ENCODE measurements at regions not wholly inside any gene's neighbourhood (a gene's known extent, or its start where the extent isn't known, plus 50 kb on each side); places are given as distances from the start of the nearest gene placed in this dataset.
A peak's percentile ranks its signal among the peaks of the same experiment; 100 is the strongest.

DNA sequence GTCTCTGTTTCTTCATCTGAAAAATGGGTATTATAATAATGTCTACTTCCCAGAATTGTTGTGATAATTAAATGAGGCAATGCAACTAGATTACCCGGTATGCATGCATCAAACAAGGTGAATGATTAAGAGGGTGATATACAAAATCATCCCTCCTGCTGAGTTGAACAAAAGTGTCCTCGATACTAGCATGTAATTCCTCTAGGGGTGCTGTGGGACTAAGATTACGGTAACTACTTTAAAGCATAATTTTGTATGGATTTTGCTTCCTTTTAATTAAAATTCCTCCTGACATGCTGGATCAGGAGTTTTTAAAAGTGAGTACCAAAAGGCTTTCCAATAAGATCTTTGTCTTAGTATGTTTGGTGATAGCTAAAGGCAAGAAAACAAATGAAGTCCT is 98.7 kb upstream of the PRMT6 start:
- DNase-seq (ENCODE audit: low read depth) = no peak
- no peak overlapping the region for H3K4me3 ChIP-seq (ENCODE audit: low read depth, low read length)

DNA sequence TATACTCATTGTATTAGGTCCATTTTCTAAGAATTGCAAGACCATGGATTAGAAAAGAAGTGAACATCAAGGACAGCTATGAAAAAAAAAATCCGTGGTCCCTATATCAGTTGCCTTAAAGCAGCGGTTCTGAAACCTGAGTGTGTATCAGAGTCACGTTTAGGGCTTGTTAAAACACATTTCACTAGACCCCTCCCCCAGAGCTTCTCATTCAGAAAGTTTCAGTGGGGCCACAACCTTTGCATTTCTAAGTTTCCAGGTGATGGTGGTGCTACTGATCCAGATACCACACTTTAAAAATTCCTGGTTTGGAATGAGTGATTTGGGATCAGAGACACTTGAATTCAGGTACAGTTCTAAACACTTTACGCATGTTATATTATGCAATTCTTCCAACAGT is 96.1 kb upstream of the PRMT6 start:
- H3K4me3 ChIP-seq (ENCODE audit: low read depth, low read length) = no peak overlapping the region
- TF ChIP-seq, protein P1, sequence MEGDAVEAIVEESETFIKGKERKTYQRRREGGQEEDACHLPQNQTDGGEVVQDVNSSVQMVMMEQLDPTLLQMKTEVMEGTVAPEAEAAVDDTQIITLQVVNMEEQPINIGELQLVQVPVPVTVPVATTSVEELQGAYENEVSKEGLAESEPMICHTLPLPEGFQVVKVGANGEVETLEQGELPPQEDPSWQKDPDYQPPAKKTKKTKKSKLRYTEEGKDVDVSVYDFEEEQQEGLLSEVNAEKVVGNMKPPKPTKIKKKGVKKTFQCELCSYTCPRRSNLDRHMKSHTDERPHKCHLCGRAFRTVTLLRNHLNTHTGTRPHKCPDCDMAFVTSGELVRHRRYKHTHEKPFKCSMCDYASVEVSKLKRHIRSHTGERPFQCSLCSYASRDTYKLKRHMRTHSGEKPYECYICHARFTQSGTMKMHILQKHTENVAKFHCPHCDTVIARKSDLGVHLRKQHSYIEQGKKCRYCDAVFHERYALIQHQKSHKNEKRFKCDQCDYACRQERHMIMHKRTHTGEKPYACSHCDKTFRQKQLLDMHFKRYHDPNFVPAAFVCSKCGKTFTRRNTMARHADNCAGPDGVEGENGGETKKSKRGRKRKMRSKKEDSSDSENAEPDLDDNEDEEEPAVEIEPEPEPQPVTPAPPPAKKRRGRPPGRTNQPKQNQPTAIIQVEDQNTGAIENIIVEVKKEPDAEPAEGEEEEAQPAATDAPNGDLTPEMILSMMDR (IDR thresholded peaks at IDR 0.05; ENCODE audit: insufficient read depth, low read length) = no peak
- DNase-seq (ENCODE audit: low read depth) = no peak

More for the DNA sequence above, 98.7 kb upstream of the PRMT6 start:
- TF ChIP-seq, protein P1 (IDR thresholded peaks at IDR 0.05; ENCODE audit: insufficient read depth, low read length) = peak; percentile 6

DNA sequence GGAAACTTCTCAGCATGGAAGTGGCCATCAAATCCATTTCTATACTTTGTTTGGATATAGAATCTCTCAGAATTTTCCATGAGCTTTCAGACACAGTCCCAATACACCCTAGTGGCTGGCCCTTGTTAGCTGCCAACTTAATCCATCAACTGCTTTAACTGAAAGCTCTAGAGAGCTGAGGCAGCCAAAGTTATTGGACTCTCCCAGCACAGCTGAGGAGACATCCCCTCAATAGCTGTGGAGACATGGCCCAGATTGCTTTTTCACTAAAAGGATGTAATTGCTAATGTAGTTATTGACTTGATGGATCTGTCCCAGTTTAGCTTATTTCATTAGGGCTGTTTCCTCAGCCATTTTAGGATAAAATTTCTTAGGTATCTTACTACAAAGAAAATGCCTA is 94.8 kb upstream of the PRMT6 start:
- DNase-seq (ENCODE audit: low read depth) = no peak

DNA sequence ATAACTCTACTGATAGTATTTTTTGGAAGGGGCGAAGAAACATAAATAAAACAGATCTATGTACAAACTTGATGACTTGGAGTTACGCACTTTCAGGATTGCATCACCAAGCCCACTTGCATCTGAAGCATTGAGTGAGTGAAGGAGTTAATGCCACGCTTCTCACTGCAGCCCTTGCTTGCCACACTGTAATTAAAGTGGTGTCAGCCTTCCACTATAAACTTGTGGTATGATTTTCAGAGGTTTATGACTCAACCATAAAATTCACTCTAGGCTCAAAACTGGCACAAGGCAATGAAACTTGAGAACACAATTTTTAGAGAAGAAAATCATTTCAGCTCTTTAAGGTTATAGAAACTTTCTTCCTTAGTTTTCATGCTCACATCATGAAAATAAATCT is 93.9 kb upstream of the PRMT6 start:
- no peak overlapping the region for H3K4me3 ChIP-seq (ENCODE audit: low read depth, low read length)
- DNase-seq (ENCODE audit: low read depth) = no peak
- TF ChIP-seq, protein P1 (IDR thresholded peaks at IDR 0.05; ENCODE audit: insufficient read depth, low read length) = no peak

More for the DNA sequence above, 94.8 kb upstream of the PRMT6 start:
- no peak overlapping the region for H3K4me3 ChIP-seq (ENCODE audit: low read depth, low read length)
- TF ChIP-seq, protein P1 (IDR thresholded peaks at IDR 0.05; ENCODE audit: insufficient read depth, low read length) = no peak

DNA sequence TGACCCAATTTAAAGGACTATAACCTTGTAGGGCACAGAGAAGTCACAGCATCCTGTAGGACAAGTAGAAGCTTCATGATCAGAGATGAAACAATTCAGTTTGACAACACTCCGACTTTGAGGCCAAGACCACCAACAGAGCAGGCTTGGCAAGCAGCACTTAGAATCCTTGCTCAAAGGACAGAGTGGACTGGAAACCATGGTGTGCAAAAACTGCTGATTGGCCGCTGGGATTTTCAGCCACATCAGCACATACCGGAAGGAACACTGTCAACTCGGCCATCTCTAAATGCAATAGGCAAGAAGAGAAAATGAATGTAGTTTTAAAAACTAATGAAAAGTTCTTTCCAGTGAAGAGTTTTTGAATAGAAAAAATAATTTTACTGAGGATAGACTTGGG is 92.0 kb upstream of the PRMT6 start:
- DNase-seq (ENCODE audit: low read depth) = no peak
- H3K4me3 ChIP-seq (ENCODE audit: low read depth, low read length) = no peak overlapping the region
- TF ChIP-seq, protein P1 (IDR thresholded peaks at IDR 0.05; ENCODE audit: insufficient read depth, low read length) = no peak

DNA sequence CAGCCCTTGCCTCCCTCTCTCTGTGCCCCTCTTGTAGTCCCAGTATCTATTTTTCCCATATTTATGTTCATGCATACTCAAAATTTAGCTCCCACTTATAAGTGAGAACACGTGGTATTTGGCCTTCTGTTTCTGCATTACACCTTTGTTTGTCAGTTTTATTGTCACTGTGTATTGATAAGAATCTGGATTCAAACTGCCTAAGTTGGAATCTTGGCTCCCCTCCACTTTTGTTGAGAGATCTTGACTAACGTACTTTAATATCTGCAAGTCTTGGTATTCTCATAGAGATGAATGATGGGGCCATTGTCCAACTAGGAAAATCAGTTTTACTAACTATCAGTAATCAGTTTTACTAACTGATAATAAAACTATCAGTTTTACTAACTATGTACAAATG is 87.8 kb upstream of the PRMT6 start:
- TF ChIP-seq, protein P1 (IDR thresholded peaks at IDR 0.05; ENCODE audit: insufficient read depth, low read length) = no peak
- no peak overlapping the region for H3K4me3 ChIP-seq (ENCODE audit: low read depth, low read length)
- DNase-seq (ENCODE audit: low read depth) = no peak

DNA sequence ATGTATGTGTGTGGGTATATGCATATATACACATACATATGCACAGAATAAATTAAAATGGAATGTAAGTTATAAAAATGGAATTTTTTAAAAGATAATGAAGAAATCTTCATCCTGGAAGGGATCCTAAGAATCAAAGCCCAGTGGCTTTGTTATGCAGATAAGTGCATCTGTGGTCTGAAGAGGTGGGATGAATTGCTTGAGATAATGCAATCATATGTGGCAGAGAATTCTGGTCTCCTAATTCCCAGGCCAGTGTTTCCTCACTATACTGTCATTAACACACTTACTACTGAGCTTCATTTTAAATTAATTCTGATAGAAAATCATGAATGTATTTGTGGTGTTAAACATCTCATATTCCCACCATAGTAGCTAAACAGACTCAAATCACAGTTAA is 86.7 kb upstream of the PRMT6 start:
- TF ChIP-seq, protein P1 (IDR thresholded peaks at IDR 0.05; ENCODE audit: insufficient read depth, low read length) = no peak
- no peak for DNase-seq (ENCODE audit: low read depth)
- H3K4me3 ChIP-seq (ENCODE audit: low read depth, low read length) = no peak overlapping the region

All from fibroblast of the aortic adventitia (primary cell).